IPS-20b (cell line): ENCODE measurements at regions not wholly inside any gene's neighbourhood (a gene's known extent, or its start where the extent isn't known, plus 50 kb on each side); places are given as distances from the start of the nearest gene placed in this dataset.

Source experiments
- H3K27ac ChIP-seq: one replicate; pipeline ENCODE4 v1.5.1; 2013; ENCODE audit warnings: low read length
- H3K27me3 ChIP-seq: 2 replicates; pipeline ENCODE4 v1.6.1; 2013; ENCODE audit warnings: mild to moderate bottlenecking, low read length, inconsistent platforms; ENCODE audit not compliant: insufficient read depth
- H3K36me3 ChIP-seq: 2 replicates; pipeline ENCODE4 v1.6.1; 2013; ENCODE audit warnings: low read depth, mild to moderate bottlenecking, inconsistent platforms, low read length, moderate library complexity; ENCODE audit not compliant: insufficient read depth
- H3K4me1 ChIP-seq: 2 replicates; pipeline ENCODE4 v1.6.1; 2013; ENCODE audit warnings: mild to moderate bottlenecking, control low read depth, inconsistent platforms, low read length, moderate library complexity; ENCODE audit not compliant: insufficient read depth
- H3K4me3 ChIP-seq: 2 replicates; pipeline ENCODE4 v1.5.1; 2013; ENCODE audit warnings: mild to moderate bottlenecking, low read length, inconsistent platforms
- H3K9ac ChIP-seq: 2 replicates; pipeline ENCODE4 v1.6.1; 2013; ENCODE audit warnings: low read depth, mild to moderate bottlenecking, inconsistent platforms, low read length, moderate library complexity
- H3K9me3 ChIP-seq: 2 replicates; pipeline ENCODE4 v1.6.1; 2013; ENCODE audit warnings: mild to moderate bottlenecking, low read depth, low read length, inconsistent platforms; ENCODE audit not compliant: insufficient read depth

- H3K27me3 ChIP-seq, result no peaks in the 10 kb centered on the region
- H3K27ac ChIP-seq, result no peak overlapping the region
- H3K36me3 ChIP-seq, result no peaks in the 10 kb centered on the region
- no peak overlapping the region for H3K4me3 ChIP-seq
- H3K9me3 ChIP-seq, result no peaks in the 10 kb centered on the region
- no peaks in the 10 kb centered on the region for H3K4me1 ChIP-seq
- no peak overlapping the region for H3K9ac ChIP-seq
Measured at GRCh38 chr4:183834252-183834651, 70.9 kb upstream of the STOX2 start.

GRCh38 chr4:183837222-183837621 is 67.9 kb upstream of the STOX2 start:
- H3K36me3 ChIP-seq, result no peaks in the 10 kb centered on the region
- H3K27ac ChIP-seq, result no peak overlapping the region
- no peak overlapping the region for H3K9ac ChIP-seq
- H3K27me3 ChIP-seq, result no peaks in the 10 kb centered on the region
- H3K4me1 ChIP-seq, result no peaks in the 10 kb centered on the region
- no peak overlapping the region for H3K4me3 ChIP-seq
- no peaks in the 10 kb centered on the region for H3K9me3 ChIP-seq

GRCh38 chr4:183838987-183839712 is 66.0 kb upstream of the STOX2 start:
- Histone ChIP-seq H3K4me3 (no peak overlapping the region), H3K36me3 (no peaks in the 10 kb centered on the region), H3K27ac (no peak overlapping the region), H3K4me1 (no peaks in the 10 kb centered on the region), H3K27me3 (no peaks in the 10 kb centered on the region), H3K9me3 (no peaks in the 10 kb centered on the region), H3K9ac (no peak overlapping the region)

GRCh38 chr4:183840311-183840710 is 64.8 kb upstream of the STOX2 start:
- Histone ChIP-seq H3K36me3 (no peaks in the 10 kb centered on the region), H3K4me1 (no peaks in the 10 kb centered on the region), H3K9me3 (no peaks in the 10 kb centered on the region), H3K9ac (no peak overlapping the region), H3K27me3 (no peaks in the 10 kb centered on the region), H3K27ac (no peak overlapping the region), H3K4me3 (no peak overlapping the region)

GRCh38 chr4:183841001-183841400 is 64.1 kb upstream of the STOX2 start:
- no peaks in the 10 kb centered on the region for H3K27me3 ChIP-seq
- H3K4me1 ChIP-seq, result no peaks in the 10 kb centered on the region
- H3K4me3 ChIP-seq, result no peak overlapping the region
- no peaks in the 10 kb centered on the region for H3K36me3 ChIP-seq
- H3K27ac ChIP-seq, result no peak overlapping the region
- no peak overlapping the region for H3K9ac ChIP-seq
- no peaks in the 10 kb centered on the region for H3K9me3 ChIP-seq

- H3K36me3 ChIP-seq, result no peaks in the 10 kb centered on the region
- no peak overlapping the region for H3K4me3 ChIP-seq
- H3K9me3 ChIP-seq, result peaks cover 9% of the 10 kb centered on the region; the same call in 1 of the 2 replicates
- no peaks in the 10 kb centered on the region for H3K27me3 ChIP-seq
- H3K27ac ChIP-seq, result no peak overlapping the region
- no peaks in the 10 kb centered on the region for H3K4me1 ChIP-seq
- H3K9ac ChIP-seq, result no peak overlapping the region
Measured at GRCh38 chr4:183842129-183842528, 63.0 kb upstream of the STOX2 start.

GRCh38 chr4:183843248-183843671 is 61.8 kb upstream of the STOX2 start:
- no peak overlapping the region for H3K27ac ChIP-seq

GRCh38 chr4:183846951-183847350 is 58.2 kb upstream of the STOX2 start:
- Histone ChIP-seq H3K4me3 (no peak overlapping the region), H3K27ac (no peak overlapping the region), H3K9ac (no peak overlapping the region), H3K36me3 (no peaks in the 10 kb centered on the region), H3K9me3 (peaks cover 13% of the 10 kb centered on the region; the same call in 1 of the 2 replicates), H3K4me1 (no peaks in the 10 kb centered on the region), H3K27me3 (peaks cover 6% of the 10 kb centered on the region; the same call in 1 of the 2 replicates)

More at GRCh38 chr4:183843248-183843671, 61.8 kb upstream of the STOX2 start:
- Histone ChIP-seq H3K36me3 (no peaks in the 10 kb centered on the region), H3K4me3 (no peak overlapping the region), H3K9ac (no peak overlapping the region), H3K27me3 (no peaks in the 10 kb centered on the region), H3K9me3 (peaks cover 13% of the 10 kb centered on the region; the same call in 1 of the 2 replicates), H3K4me1 (no peaks in the 10 kb centered on the region)

- Histone ChIP-seq H3K27ac (no peak overlapping the region), H3K4me3 (no peak overlapping the region), H3K36me3 (no peaks in the 10 kb centered on the region), H3K9ac (no peak overlapping the region), H3K27me3 (peaks cover 6% of the 10 kb centered on the region; the same call in 1 of the 2 replicates), H3K4me1 (no peaks in the 10 kb centered on the region), H3K9me3 (peaks cover 13% of the 10 kb centered on the region; the same call in 1 of the 2 replicates)
Measured at GRCh38 chr4:183848805-183849204, 56.3 kb upstream of the STOX2 start.

- Histone ChIP-seq H3K4me1 (peaks cover 7% of the 10 kb centered on the region; the same call in 1 of the 2 replicates), H3K9ac (no peak overlapping the region), H3K4me3 (no peak overlapping the region), H3K36me3 (no peaks in the 10 kb centered on the region), H3K9me3 (no peaks in the 10 kb centered on the region), H3K27ac (no peak overlapping the region), H3K27me3 (peaks cover 15% of the 10 kb centered on the region)
Measured at GRCh38 chr4:183852910-183853547, 52.1 kb upstream of the STOX2 start.

GRCh38 chr4:183853548-183853940 is 51.6 kb upstream of the STOX2 start:
- Histone ChIP-seq H3K4me1 (peaks cover 7% of the 10 kb centered on the region; the same call in 1 of the 2 replicates), H3K27ac (no peak overlapping the region), H3K27me3 (peaks cover 20% of the 10 kb centered on the region), H3K4me3 (no peak overlapping the region), H3K9ac (no peak overlapping the region), H3K9me3 (no peaks in the 10 kb centered on the region), H3K36me3 (no peaks in the 10 kb centered on the region)
